HepG2 (cell line): ENCODE measurements at regions not wholly inside any gene's neighbourhood (a gene's known extent, or its start where the extent isn't known, plus 50 kb on each side); places are given as distances from the start of the nearest gene placed in this dataset.

ENCODE experiments used
- small RNA-seq, 3 experiments: library from RNA; depleted of rRNA; stranded (forward); fragments of <200 nt; gene quantifications; one replicate each; pipeline ENCODE3, GENCODE V24; 2012; ENCODE audit warnings: low read depth in 2 of 3, low replicate concordance in 1 of 3; ENCODE audit not compliant: insufficient read length in 3 of 3, insufficient read depth in 2 of 3

Small RNAs in the stretch of these regions (small RNA-seq; reads per million reads assigned to genes)
- gene RN7SL822P, result 0 reads per million in 3 experiments
- 0 reads per million in 3 experiments for gene RNU6-746P
